ENCODE measurements at regions not wholly inside any gene's neighbourhood (a gene's known extent, or its start where the extent isn't known, plus 50 kb on each side); places are given as distances from the start of the nearest gene placed in this dataset.

DNA sequence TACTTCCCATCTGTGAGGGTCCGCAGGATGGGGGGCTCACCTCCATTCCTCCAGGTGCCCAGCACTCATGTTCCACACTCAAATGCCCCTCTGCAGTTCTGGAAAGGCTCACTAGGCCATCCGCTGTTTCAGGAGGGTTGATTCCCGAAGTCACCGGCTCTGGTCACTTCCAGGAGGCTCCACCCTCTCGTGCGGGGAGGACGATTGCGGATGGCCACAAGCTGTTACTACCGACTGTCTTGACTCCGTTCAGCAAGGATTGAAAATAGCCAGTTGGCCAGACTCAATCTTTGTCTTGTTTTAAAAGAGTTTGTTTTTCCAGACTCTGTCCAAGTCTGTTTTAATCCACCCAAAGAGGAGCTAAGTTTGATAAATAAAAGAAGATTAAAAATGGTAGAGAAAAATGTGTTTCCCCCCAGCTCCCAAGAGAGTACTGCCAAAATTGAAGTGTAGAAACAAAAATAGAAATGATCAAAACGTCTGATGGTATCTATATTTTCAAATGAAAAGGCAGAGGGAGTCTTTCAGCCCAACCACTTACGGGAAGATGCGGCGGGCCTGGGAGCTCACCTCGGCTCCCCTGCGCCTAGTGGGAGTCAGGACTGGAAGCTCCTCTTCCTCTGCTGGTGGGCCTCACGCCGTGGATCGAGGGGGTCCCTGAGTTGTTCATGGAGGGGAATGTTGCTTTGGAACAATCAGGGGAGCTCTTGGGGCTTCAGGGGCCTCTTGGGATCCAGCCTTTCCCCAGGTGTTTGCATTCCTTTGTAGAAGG lies 1280.8 kb downstream of the BRD1 start:
- 60 to 66% (median 62%) methylated on average over 19 of the region's 19 CpGs for WGBS, 4 donors

DNA sequence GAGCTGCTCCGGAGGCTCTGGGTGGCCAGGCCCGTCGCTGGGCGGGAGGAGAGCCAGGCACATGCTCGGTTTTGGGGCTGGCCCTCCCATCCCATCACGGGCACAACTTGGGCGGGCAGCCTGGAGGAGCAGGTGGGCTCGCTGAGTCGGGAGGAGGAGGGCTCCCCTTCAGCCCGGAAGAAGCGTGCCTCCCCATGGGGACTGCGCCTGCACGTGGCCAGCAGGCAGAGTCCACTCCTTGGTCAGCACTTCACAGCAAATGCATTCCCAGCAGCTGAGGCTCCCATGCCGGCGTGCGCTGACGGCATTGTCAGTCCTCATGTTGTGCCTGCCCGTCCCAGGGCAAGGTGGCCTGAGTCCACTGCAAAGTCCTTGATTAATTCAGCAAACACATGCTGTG lies 1281.7 kb downstream of the BRD1 start:
- no peak for TF ChIP-seq POLR2A (IDR thresholded peaks at IDR 0.05)
- TF ChIP-seq, protein P1, sequence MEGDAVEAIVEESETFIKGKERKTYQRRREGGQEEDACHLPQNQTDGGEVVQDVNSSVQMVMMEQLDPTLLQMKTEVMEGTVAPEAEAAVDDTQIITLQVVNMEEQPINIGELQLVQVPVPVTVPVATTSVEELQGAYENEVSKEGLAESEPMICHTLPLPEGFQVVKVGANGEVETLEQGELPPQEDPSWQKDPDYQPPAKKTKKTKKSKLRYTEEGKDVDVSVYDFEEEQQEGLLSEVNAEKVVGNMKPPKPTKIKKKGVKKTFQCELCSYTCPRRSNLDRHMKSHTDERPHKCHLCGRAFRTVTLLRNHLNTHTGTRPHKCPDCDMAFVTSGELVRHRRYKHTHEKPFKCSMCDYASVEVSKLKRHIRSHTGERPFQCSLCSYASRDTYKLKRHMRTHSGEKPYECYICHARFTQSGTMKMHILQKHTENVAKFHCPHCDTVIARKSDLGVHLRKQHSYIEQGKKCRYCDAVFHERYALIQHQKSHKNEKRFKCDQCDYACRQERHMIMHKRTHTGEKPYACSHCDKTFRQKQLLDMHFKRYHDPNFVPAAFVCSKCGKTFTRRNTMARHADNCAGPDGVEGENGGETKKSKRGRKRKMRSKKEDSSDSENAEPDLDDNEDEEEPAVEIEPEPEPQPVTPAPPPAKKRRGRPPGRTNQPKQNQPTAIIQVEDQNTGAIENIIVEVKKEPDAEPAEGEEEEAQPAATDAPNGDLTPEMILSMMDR (IDR thresholded peaks at IDR 0.05), result no peak
- Histone ChIP-seq H3K36me3 (no peaks in the 10 kb centered on the region), H3K9me3 (no peaks in the 10 kb centered on the region), H3K27ac (no peak overlapping the region), H3K27me3 (peaks cover 0 to 36% (median 0%) of the 10 kb centered on the region in 9 donors), H3K4me3 (no peak overlapping the region), H3K4me1 (no peaks in the 10 kb centered on the region)
- 83 to 89% (median 83%) methylated on average over 8 to 18 of the region's 18 CpGs for WGBS, 4 donors
- DNase-seq (no peak), ATAC-seq (no peak)
- intact Hi-C loops (cut with DNase I), result no loop called here

More for the DNA sequence above, 1280.8 kb downstream of the BRD1 start:
- Histone ChIP-seq H3K36me3 (no peaks in the 10 kb centered on the region), H3K9me3 (no peaks in the 10 kb centered on the region), H3K27me3 (peaks cover 0 to 39% (median 0%) of the 10 kb centered on the region in 9 donors), H3K4me3 (no peak overlapping the region), H3K27ac (no peak overlapping the region), H3K4me1 (no peaks in the 10 kb centered on the region)
- TF ChIP-seq POLR2A (IDR thresholded peaks at IDR 0.05), result no peak
- intact Hi-C loops (cut with DNase I), result no loop called here
- no peak for ATAC-seq
- no peak for DNase-seq

- H3K27me3 ChIP-seq, result peaks cover 0 to 40% (median 0%) of the 10 kb centered on the region in 9 donors
- no peak overlapping the region for H3K4me3 ChIP-seq
- intact Hi-C loops (cut with DNase I), result no loop called here
- H3K9me3 ChIP-seq, result no peaks in the 10 kb centered on the region
- DNase-seq (no peak), ATAC-seq (no peak)
- TF ChIP-seq POLR2A (IDR thresholded peaks at IDR 0.05), result no peak
- TF ChIP-seq, protein P1 (IDR thresholded peaks at IDR 0.05), result no peak
- no peaks in the 10 kb centered on the region for H3K4me1 ChIP-seq
- no peak overlapping the region for H3K27ac ChIP-seq
- 84 to 92% (median 86%) methylated on average over 12 to 16 of the region's 16 CpGs for WGBS, 4 donors
- no peaks in the 10 kb centered on the region for H3K36me3 ChIP-seq
These were observed 1286.1 kb downstream of the BRD1 start for GRCh38 chr22:48541401-48542098.

GRCh38 chr22:48539261-48539660 lies 1288.4 kb downstream of the BRD1 start:
- H3K36me3 ChIP-seq, result no peaks in the 10 kb centered on the region
- TF ChIP-seq, protein P1 (IDR thresholded peaks at IDR 0.05), result no peak
- TF ChIP-seq POLR2A (IDR thresholded peaks at IDR 0.05), result no peak
- H3K9me3 ChIP-seq, result no peaks in the 10 kb centered on the region
- H3K27me3 ChIP-seq, result peaks cover 0 to 36% (median 0%) of the 10 kb centered on the region in 9 donors
- intact Hi-C loops (cut with DNase I), result no loop called here
- no peak overlapping the region for H3K27ac ChIP-seq
- no peak overlapping the region for H3K4me3 ChIP-seq
- H3K4me1 ChIP-seq, result no peaks in the 10 kb centered on the region
- ATAC-seq (no peak), DNase-seq (no peak)
- 75 to 83% (median 76%) methylated on average over 12 of the region's 12 CpGs for WGBS, 4 donors

Data from heart left ventricle (tissue), 16 donors.